PC-9 (cell line): ENCODE measurements at regions not wholly inside any gene's neighbourhood (a gene's known extent, or its start where the extent isn't known, plus 50 kb on each side); places are given as distances from the start of the nearest gene placed in this dataset.

ENCODE experiments used
- BruUV-seq: library from RNA; stranded (reverse); fragments of 400-500 nt; replicated peaks from 2 replicates; lab custom pipeline; 2021; lab: Mats Ljungman, UMichigan
- CTCF ChIA-PET: fragments of 300-600 bp; sonication (Branson Sonifier 250); formaldehyde crosslinking; loops from one replicate; lab custom pipeline; 2022; ENCODE audit warnings: antibody characterized with exemption; lab: Charles Lee
- POLR2A ChIA-PET: fragments of 300-600 bp; sonication (Branson Sonifier 250); formaldehyde crosslinking; loops from one replicate; lab custom pipeline; 2022; ENCODE audit warnings: antibody characterized with exemption; ENCODE audit not compliant: unreplicated experiment; lab: Charles Lee
- DNase-seq, 2 experiments: peaks; one replicate each; pipeline versions ENCODE4 v3.0.0 to v3.0.0-alpha.2; 2015 to 2022; ENCODE audit warnings: mixed read lengths in 1 of 2
- H2AFZ ChIP-seq: fragments of 200-600 bp; sonication (generic); 2 replicates; pipeline ENCODE4 v1.8.1; 2017; ENCODE audit warnings: antibody characterized with exemption
- H3F3A ChIP-seq: fragments of 200-600 bp; sonication (generic); 2 replicates; pipeline ENCODE4 v1.8.1; 2017; ENCODE audit warnings: antibody characterized with exemption, mild to moderate bottlenecking, low read depth; ENCODE audit not compliant: insufficient read depth
- H3K27ac ChIP-seq: fragments of 200-600 bp; sonication (generic); 2 replicates; pipeline ENCODE4 v1.6.1; 2016; ENCODE audit warnings: mixed run types
- H3K27me3 ChIP-seq: fragments of 200-600 bp; sonication (generic); 2 replicates; pipeline ENCODE4 v1.6.1; 2016; ENCODE audit warnings: low read depth, mixed run types; ENCODE audit not compliant: insufficient read depth
- H3K36me3 ChIP-seq: fragments of 200-600 bp; sonication (generic); 2 replicates; pipeline ENCODE4 v1.6.1; 2016; ENCODE audit warnings: low read depth, mixed run types
- H3K4me1 ChIP-seq: fragments of 200-600 bp; sonication (generic); replicated peaks from 2 replicates; pipeline ENCODE4 v1.6.1; 2016; ENCODE audit warnings: mixed run types; ENCODE audit not compliant: insufficient read depth
- H3K4me2 ChIP-seq: fragments of 200-600 bp; sonication (generic); 2 replicates; pipeline ENCODE4 v1.6.1; 2017; ENCODE audit warnings: mixed run types
- H3K4me3 ChIP-seq: fragments of 200-600 bp; sonication (generic); 2 replicates; pipeline ENCODE4 v1.6.1; 2016; ENCODE audit warnings: mixed run types
- H3K79me2 ChIP-seq: fragments of 200-600 bp; sonication (generic); 2 replicates; pipeline ENCODE4 v1.6.1; 2017; ENCODE audit warnings: low read depth, mixed run types
- H3K9me2 ChIP-seq: fragments of 200-600 bp; sonication (generic); 2 replicates; pipeline ENCODE4 v1.8.1; 2017; ENCODE audit warnings: mild to moderate bottlenecking; ENCODE audit not compliant: insufficient read depth
- H3K9me3 ChIP-seq: fragments of 200-600 bp; sonication (generic); 2 replicates; pipeline ENCODE4 v1.8.1; 2016; ENCODE audit warnings: low read depth; ENCODE audit not compliant: insufficient read depth
- H4K20me1 ChIP-seq: fragments of 200-600 bp; sonication (generic); 2 replicates; pipeline ENCODE4 v1.8.1; 2017; ENCODE audit not compliant: insufficient read depth
- EZH2 ChIP-seq: fragments of 200-600 bp; sonication (generic); IDR thresholded peaks from 2 replicates; pipeline ENCODE4 v1.8.0; 2017; ENCODE audit warnings: antibody characterized with exemption, low read depth
- intact Hi-C: fragments of 100-400 bp; cut with micrococcal nuclease; formaldehyde crosslinking; loops from one replicate; pipeline ENCODE4 v1.10.0; 2022; ENCODE audit not compliant: unreplicated experiment
- TF ChIP-seq, protein P1 (sequence below): fragments of 200-600 bp; sonication (generic); conservative IDR thresholded peaks from 2 replicates; pipeline ENCODE4 v1.6.1; 2017; ENCODE audit warnings: mixed run types, antibody characterized with exemption, mild to moderate bottlenecking, moderate library complexity

DNA sequence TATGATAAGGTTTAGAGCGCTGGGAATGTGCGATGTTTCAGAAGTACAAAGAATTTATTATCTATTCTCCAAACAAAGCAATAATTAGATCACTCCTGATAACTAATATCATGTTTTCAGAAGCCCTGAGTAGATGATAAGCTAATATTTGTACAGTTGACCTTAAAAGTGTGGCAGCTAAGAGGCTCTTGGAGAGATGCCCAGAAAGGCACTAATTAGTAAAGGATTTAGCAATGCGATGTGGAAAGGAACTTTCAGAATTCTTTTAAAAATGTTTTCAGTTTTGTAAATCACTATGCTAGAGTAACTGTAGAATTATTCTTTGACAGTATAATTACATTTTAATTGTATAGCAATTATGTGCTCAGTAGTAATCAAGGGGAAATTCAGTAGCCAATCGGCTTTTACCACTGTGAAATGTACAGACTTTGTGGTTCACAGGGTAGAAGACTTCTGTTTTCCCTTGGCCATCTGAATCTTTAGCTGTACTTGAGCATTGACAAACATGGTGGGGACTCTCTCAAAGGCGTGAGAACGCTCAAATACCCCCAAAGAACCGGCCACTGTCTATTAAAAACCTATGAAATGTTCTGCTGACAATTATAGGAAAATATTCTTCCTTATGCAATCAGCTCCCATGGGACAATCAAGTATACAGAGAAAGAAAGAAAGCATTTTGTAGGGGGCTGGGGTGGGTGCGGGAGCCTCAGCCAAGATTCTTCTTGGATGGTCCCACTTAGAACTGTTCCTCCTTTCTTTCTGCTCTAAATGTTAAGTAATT lies 262.8 kb upstream of the AGAP1 start:
- Histone ChIP-seq H3K9me2 (no peaks in the 10 kb centered on the region), H3F3A (no peaks in the 10 kb centered on the region; the same call in 1 of the 2 replicates), H3K4me1 (no peaks in the 10 kb centered on the region), H3K9me3 (no peaks in the 10 kb centered on the region), H3K4me3 (no peak overlapping the region), H4K20me1 (no peaks in the 10 kb centered on the region), H2AFZ (no peak overlapping the region), H3K4me2 (no peak overlapping the region), H3K27me3 (no peaks in the 10 kb centered on the region), H3K79me2 (no peaks in the 10 kb centered on the region), H3K27ac (no peak overlapping the region), H3K36me3 (no peaks in the 10 kb centered on the region)
- ChIA-PET POLR2A (interaction anchor here (0.7 kb wide), 1 partner anchor 518 kb away, joined by 4 read pairs; no protein-coding TSS in a partner anchor), CTCF (no interaction called here)
- TF ChIP-seq, protein P1, sequence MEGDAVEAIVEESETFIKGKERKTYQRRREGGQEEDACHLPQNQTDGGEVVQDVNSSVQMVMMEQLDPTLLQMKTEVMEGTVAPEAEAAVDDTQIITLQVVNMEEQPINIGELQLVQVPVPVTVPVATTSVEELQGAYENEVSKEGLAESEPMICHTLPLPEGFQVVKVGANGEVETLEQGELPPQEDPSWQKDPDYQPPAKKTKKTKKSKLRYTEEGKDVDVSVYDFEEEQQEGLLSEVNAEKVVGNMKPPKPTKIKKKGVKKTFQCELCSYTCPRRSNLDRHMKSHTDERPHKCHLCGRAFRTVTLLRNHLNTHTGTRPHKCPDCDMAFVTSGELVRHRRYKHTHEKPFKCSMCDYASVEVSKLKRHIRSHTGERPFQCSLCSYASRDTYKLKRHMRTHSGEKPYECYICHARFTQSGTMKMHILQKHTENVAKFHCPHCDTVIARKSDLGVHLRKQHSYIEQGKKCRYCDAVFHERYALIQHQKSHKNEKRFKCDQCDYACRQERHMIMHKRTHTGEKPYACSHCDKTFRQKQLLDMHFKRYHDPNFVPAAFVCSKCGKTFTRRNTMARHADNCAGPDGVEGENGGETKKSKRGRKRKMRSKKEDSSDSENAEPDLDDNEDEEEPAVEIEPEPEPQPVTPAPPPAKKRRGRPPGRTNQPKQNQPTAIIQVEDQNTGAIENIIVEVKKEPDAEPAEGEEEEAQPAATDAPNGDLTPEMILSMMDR, result no peak
- TF ChIP-seq EZH2, result no peak
- BruUV-seq, result no TSS peak
- DNase-seq, result no peak
- intact Hi-C loops, result no loop called here

DNA sequence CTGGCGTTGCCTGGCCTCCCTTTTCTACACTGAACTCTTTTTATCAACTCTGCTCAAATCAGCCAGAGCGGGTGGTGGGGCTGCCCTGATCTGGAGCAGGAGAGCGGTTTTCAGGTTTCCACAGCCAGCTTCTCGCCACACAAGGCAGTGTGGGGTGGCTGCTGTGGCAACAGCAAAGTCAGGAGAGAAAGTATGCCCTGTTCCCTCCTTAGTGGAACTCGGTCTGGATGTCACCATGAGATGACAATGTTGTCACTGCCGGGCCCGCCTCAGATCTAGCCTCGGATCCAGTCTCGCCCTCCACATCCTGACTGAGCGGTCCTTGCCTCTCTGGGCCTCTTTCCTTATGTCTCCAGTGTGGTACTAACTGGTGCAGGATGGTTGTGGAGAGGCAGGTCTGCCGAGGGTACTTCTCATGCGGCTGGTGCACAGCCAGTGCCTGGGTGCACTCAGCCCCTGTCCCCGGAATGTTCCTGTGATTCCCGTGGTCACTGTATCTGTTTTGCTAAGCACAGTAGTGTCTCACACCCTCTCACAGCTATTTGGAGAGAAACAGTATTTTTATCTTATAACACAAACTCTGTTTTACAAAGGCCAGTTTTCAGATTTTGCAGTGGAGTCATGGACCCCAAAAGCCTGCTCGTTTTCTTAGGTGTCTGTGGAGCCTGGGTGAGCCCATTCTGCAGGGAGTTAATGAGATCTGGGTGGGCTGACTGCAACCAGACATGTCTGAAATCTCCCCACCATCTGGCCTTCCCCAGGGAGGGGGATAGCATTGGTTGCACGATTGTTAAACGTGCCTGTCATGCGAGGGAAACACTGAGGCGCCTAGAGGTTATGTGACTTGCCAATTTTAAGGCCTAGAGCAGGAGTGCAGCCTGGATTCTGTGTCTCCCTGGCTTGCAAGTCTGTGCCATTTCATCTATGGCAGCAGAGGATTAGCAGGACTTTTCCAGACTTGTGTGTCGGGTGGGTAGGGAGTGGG lies 261.1 kb upstream of the AGAP1 start:
- POLR2A ChIA-PET, result interaction anchor here (0.6 kb wide), 1 partner anchor 81 kb away, joined by 3 read pairs; no protein-coding TSS in a partner anchor

DNA sequence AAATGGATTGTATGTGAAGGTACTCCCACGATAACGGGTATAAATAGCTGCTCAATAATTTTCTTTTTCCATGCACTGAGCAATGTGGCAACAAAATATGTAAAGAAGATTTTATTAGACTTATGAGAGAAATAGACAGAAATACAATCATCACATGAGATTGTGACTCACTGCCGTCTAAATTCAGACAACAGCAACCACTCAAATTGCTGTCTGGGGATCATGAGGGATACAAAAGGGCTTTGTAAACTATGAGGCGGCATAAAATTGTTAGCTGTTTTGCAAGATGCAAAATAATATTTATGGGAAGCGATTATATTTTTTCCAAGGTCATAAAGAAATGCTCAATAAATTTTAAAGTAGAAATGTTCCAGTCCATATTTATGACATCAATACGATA lies 259.1 kb upstream of the AGAP1 start:
- TF ChIP-seq, protein P1, result no peak
- no peak for TF ChIP-seq EZH2
- no peaks in the 10 kb centered on the region for H3K9me3 ChIP-seq
- POLR2A ChIA-PET, result no interaction called here
- no peaks in the 10 kb centered on the region for H3K9me2 ChIP-seq
- BruUV-seq, result no TSS peak
- no peaks in the 10 kb centered on the region; the same call in 1 of the 2 replicates for H3F3A ChIP-seq
- no peak for DNase-seq
- no peaks in the 10 kb centered on the region for H3K79me2 ChIP-seq
- CTCF ChIA-PET, result no interaction called here
- H3K4me2 ChIP-seq, result no peak overlapping the region
- no peaks in the 10 kb centered on the region for H4K20me1 ChIP-seq
- no peaks in the 10 kb centered on the region for H3K4me1 ChIP-seq
- intact Hi-C loops, result no loop called here
- H3K4me3 ChIP-seq, result no peak overlapping the region
- no peaks in the 10 kb centered on the region for H3K36me3 ChIP-seq
- H2AFZ ChIP-seq, result no peak overlapping the region
- no peaks in the 10 kb centered on the region for H3K27me3 ChIP-seq
- H3K27ac ChIP-seq, result no peak overlapping the region

More for the DNA sequence above, 261.1 kb upstream of the AGAP1 start:
- Histone ChIP-seq H3K36me3 (no peaks in the 10 kb centered on the region), H3F3A (no peaks in the 10 kb centered on the region; the same call in 1 of the 2 replicates), H3K4me2 (no peak overlapping the region), H3K4me3 (no peak overlapping the region), H3K9me3 (no peaks in the 10 kb centered on the region), H3K9me2 (no peaks in the 10 kb centered on the region), H3K4me1 (no peaks in the 10 kb centered on the region), H2AFZ (no peak overlapping the region), H3K27ac (no peak overlapping the region), H4K20me1 (no peaks in the 10 kb centered on the region), H3K27me3 (no peaks in the 10 kb centered on the region), H3K79me2 (no peaks in the 10 kb centered on the region)
- no TSS peak for BruUV-seq
- intact Hi-C loops, result no loop called here
- no peak for DNase-seq
- CTCF ChIA-PET, result no interaction called here
- TF ChIP-seq, protein P1, result no peak
- no peak for TF ChIP-seq EZH2
